Peyer's patch (tissue), 4 donors: ENCODE measurements at regions not wholly inside any gene's neighbourhood (a gene's known extent, or its start where the extent isn't known, plus 50 kb on each side); places are given as distances from the start of the nearest gene placed in this dataset.

Source experiments
- POLR2A ChIP-seq, 2 donors: fragments of 450-650 bp; IDR thresholded peaks; one replicate each; pipeline ENCODE4 v1.5.1; 2017; ENCODE audit warnings: antibody characterized with exemption in 2 of 2, mild to moderate bottlenecking in 2 of 2, moderate library complexity in 2 of 2
- TF ChIP-seq, protein P1 (sequence below), 6 experiments: fragments of 450-650 bp in 4 of 6; fragments of 200-600 bp in 2 of 6; sonication (generic) in 1 of 6; IDR thresholded peaks; one replicate each; pipeline ENCODE4 v1.5.1; 2017 to 2019; ENCODE audit warnings: antibody characterized with exemption in 6 of 6, mild to moderate bottlenecking in 3 of 6, moderate library complexity in 1 of 6

DNA sequence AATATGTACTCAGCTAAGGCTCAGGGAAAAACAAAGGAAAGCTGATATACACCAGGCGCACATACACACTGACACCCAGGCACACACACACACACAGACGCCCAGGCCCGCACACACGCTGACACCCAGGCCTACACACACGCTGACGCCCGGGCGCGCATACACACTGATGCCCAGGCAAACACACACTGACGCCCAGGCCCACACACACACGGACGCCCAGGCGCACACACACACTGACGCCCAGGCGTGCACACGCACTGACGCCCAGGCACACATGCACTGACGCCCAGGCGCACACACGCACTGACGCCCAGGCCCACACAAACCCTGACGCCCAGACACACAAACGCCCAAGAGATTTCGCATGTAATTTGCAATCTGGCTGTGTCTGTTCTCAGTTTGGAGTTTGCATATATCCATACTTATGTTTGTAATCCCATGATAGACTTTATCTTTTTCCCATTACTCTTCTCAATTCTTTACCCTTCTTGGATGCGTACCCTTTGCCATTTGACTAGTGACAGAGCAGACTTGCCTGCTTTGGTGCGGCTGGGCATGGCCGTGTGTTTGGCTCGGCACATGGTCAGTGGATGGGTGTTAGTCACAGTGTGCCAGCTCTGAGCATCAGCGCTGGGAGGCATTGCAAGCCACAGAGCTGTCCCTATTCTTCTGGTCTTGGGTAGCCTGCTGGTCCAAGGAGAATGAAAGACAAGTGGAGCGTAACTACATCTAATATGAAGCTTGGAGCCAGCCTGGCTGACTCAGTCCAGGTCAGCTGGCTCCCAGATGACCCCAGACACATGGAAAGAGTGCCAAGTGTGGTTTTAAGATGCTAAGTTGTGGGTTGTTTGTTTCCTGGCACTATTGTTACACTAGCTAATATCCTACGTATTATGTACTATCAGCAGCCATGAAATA is 632.4 kb upstream of the ZFP42 start:
- TF ChIP-seq, protein P1, sequence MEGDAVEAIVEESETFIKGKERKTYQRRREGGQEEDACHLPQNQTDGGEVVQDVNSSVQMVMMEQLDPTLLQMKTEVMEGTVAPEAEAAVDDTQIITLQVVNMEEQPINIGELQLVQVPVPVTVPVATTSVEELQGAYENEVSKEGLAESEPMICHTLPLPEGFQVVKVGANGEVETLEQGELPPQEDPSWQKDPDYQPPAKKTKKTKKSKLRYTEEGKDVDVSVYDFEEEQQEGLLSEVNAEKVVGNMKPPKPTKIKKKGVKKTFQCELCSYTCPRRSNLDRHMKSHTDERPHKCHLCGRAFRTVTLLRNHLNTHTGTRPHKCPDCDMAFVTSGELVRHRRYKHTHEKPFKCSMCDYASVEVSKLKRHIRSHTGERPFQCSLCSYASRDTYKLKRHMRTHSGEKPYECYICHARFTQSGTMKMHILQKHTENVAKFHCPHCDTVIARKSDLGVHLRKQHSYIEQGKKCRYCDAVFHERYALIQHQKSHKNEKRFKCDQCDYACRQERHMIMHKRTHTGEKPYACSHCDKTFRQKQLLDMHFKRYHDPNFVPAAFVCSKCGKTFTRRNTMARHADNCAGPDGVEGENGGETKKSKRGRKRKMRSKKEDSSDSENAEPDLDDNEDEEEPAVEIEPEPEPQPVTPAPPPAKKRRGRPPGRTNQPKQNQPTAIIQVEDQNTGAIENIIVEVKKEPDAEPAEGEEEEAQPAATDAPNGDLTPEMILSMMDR (IDR thresholded peaks at IDR 0.05), result no peak
- no peak for TF ChIP-seq POLR2A (IDR thresholded peaks at IDR 0.05)
